Esophagus (tissue), 2 donors: ENCODE measurements at regions not wholly inside any gene's neighbourhood (a gene's known extent, or its start where the extent isn't known, plus 50 kb on each side); places are given as distances from the start of the nearest gene placed in this dataset.

ENCODE experiments used
- H3K27ac ChIP-seq, 2 donors: one replicate each; pipeline ENCODE4 v1.5.1; 2013; ENCODE audit warnings: low read depth in 2 of 2, mild to moderate bottlenecking in 2 of 2, inconsistent platforms in 1 of 2, low read length in 1 of 2, moderate library complexity in 1 of 2
- H3K27me3 ChIP-seq, 2 donors: one replicate each; pipeline ENCODE4 v1.6.1; 2013; ENCODE audit warnings: low read length in 2 of 2, control low read depth in 1 of 2, mild to moderate bottlenecking in 1 of 2; ENCODE audit not compliant: insufficient read depth in 2 of 2, control insufficient read depth in 1 of 2
- H3K36me3 ChIP-seq, 2 donors: one replicate each; pipeline ENCODE4 v1.6.1; 2013; ENCODE audit warnings: low read length in 1 of 2; ENCODE audit not compliant: control insufficient read depth in 2 of 2, insufficient read depth in 2 of 2
- H3K4me1 ChIP-seq, 2 donors: one replicate each; pipeline ENCODE4 v1.6.1; 2013; ENCODE audit warnings: low read length in 1 of 2; ENCODE audit not compliant: control insufficient read depth in 2 of 2, insufficient read depth in 2 of 2
- H3K4me3 ChIP-seq, 2 donors: one replicate each; pipeline ENCODE4 v1.5.1; 2013; ENCODE audit warnings: low read length in 2 of 2, mild to moderate bottlenecking in 2 of 2, low read depth in 1 of 2, moderate library complexity in 1 of 2
- H3K9me3 ChIP-seq, 2 donors: one replicate each; pipeline ENCODE4 v1.6.1; 2013; ENCODE audit warnings: mild to moderate bottlenecking in 2 of 2, low read depth in 1 of 2, low read length in 1 of 2, moderate library complexity in 1 of 2; ENCODE audit not compliant: control insufficient read depth in 2 of 2, insufficient read depth in 1 of 2
- WGBS, 2 donors: extraction: QIAGEN DNeasy Blood & Tissue Kit; methylation state at CpG; one replicate each; pipeline ENCODE4 v1.1.7; 2013; 5-methylcytosine and 5-hydroxymethylcytosine counted together
- donor health status: healthy with polysubstance abuse.
- donor health status: Bipolar disorder and iron deficiency.

DNA sequence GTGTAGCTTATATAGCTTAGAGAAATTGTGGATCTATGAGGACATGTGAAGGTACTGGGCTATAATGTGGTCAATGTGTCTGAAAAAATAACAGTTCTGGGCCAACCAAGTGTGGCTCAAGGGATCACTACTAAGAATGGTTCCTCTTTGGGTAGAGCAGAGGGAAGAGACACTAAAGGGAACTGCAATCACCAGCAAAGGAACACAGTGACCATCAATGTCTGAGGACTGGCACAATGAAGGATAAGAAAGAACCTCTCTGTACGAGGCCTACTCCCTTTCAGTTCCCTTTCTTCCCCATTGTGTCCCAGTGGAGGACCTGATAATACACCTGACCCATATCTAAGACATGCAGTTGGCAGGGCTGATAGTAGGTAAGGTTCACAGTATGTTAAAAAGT, 89.9 kb upstream of the JAK1 start:
- H3K27me3 ChIP-seq, result no peaks in the 10 kb centered on the region
- no peak overlapping the region for H3K27ac ChIP-seq
- H3K9me3 ChIP-seq, result no peaks in the 10 kb centered on the region
- no peak overlapping the region for H3K4me3 ChIP-seq
- no peaks in the 10 kb centered on the region for H3K4me1 ChIP-seq
- peaks cover 0 to 11% of the 10 kb centered on the region in 2 donors for H3K36me3 ChIP-seq
- 79 to 80% methylated on average over 1 of the region's 1 CpG for WGBS, 2 donors

DNA sequence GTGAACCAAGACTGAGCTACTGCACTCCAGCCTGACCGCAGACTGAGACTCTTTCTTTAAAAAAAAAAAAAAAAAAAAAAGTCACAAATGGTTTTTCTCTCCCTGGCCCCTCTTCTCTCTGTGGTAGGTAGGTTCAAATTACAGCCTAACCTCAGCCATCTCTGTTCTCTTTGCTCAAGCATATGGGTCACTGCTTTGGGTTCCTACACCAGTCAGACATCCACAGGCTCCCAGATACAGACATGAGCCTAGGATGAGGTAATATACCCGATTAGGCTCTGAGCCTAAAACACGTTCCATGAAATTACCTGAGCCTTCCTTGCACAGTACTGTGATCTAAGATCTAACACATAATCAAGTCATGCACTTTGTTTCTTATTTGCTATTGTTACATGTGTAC, 90.5 kb upstream of the JAK1 start:
- H3K4me3 ChIP-seq, result no peak overlapping the region
- no peaks in the 10 kb centered on the region for H3K27me3 ChIP-seq
- H3K9me3 ChIP-seq, result no peaks in the 10 kb centered on the region
- no peak overlapping the region for H3K27ac ChIP-seq
- peaks cover 0 to 11% of the 10 kb centered on the region in 2 donors for H3K36me3 ChIP-seq
- no peaks in the 10 kb centered on the region for H3K4me1 ChIP-seq
- WGBS, 2 donors, result 76 to 87% methylated on average over 3 of the region's 3 CpGs

DNA sequence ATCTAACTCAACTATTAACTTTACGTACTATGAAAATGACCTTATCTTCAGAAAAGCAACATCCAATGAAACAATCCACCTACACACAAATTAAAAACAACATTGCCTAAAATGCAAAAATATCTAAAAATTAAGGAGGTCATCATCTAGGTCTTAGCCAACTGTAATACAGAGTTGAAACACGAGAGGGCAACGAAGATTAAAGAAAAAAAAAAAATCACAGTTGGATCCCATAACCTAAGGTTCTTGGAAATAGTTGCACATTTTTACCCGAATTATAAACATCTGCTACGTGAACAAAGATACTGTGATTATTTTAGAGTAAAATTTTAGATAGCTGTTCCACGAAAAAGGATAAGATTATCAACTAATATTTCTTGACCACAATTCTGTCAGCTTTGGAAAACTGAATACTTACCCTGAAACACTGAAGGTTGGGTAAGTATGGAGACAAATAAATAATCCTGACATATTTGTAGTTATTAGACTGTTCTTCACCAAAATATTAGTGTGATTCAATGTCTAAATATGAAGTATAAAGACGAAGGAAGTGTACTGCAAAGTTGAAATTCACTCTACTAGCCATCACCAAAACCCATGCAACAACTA, 88.0 kb upstream of the AK4 start:
- Histone ChIP-seq H3K4me3 (no peak overlapping the region), H3K9me3 (no peaks in the 10 kb centered on the region), H3K27me3 (no peaks in the 10 kb centered on the region), H3K4me1 (no peaks in the 10 kb centered on the region), H3K27ac (no peak overlapping the region), H3K36me3 (peaks cover 0 to 11% of the 10 kb centered on the region in 2 donors)
- 20 to 26% methylated on average over 7 of the region's 7 CpGs for WGBS, 2 donors

DNA sequence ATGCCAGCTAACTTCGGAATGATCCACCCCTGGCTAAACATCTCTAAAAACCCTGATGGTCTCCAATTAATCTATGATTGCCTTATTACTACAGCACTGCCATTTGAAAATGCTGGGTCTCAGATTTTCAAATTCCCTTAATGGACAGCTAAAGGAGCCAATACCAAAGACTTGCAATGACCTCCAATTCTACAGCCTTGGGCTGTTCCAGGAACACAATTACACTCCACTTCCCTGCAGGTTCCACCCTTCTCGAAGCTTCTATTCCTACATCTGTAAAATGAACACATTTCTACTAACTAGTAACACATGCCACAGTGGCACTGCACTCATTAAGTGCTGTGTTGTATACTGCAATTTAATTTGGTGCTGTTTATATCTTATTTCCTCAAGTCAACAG, 85.7 kb upstream of the AK4 start:
- Histone ChIP-seq H3K27me3 (no peaks in the 10 kb centered on the region), H3K27ac (no peak overlapping the region)
- WGBS, 2 donors, result 68 to 80% methylated on average over 2 of the region's 2 CpGs

DNA sequence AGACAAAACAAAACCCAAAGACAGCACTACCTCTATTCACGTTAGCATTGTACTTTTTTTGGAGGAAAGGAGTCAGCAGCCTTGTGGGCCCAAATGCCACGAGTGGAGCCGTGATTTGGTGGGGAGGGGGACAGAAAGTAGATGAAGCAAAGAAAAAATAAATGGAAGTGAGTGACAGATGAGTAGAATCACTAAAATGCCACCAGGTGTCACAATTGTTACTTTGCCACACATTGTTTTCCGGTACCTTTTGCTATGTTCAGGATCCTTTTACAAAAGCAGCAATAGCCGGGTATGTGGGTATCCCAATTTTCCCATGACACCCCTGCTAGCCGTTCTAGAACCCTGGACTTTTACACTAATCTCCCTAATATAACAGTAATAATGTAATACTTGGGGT, 85.0 kb upstream of the AK4 start:
- Histone ChIP-seq H3K36me3 (peaks cover 0 to 3% of the 10 kb centered on the region in 2 donors), H3K27me3 (no peaks in the 10 kb centered on the region), H3K4me1 (no peaks in the 10 kb centered on the region), H3K27ac (no peak overlapping the region), H3K9me3 (no peaks in the 10 kb centered on the region), H3K4me3 (no peak overlapping the region)
- 64 to 72% methylated on average over 6 of the region's 6 CpGs for WGBS, 2 donors

More for the DNA sequence above, 85.7 kb upstream of the AK4 start:
- Histone ChIP-seq H3K9me3 (no peaks in the 10 kb centered on the region), H3K4me3 (no peak overlapping the region), H3K36me3 (peaks cover 0 to 3% of the 10 kb centered on the region in 2 donors), H3K4me1 (no peaks in the 10 kb centered on the region)

DNA sequence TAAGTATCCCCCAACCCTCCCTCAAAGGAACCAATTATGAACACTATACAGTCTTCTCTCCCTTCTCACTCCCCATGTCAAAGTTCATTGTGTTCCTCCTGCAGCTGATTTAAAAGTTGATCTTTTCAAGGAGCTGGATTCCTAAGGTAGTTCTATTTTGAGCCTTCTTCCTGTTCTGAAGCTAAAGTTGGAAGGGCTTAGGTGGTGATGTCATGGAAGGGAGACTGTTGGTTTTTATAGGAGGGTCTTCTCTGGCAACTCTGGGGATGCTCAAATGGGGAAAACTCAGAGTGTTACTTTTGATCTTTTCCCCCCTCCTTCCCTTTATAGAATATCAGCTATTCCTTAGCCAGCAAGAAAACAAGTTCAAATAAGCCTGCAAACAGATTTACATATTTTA, 83.0 kb upstream of the AK4 start:
- Histone ChIP-seq H3K9me3 (no peaks in the 10 kb centered on the region), H3K4me3 (peak overlapping the region in 1 of 2 donors; percentile 80), H3K4me1 (no peaks in the 10 kb centered on the region), H3K36me3 (no peaks in the 10 kb centered on the region), H3K27ac (peak overlapping the region in 1 of 2 donors; percentile 39), H3K27me3 (no peaks in the 10 kb centered on the region)

DNA sequence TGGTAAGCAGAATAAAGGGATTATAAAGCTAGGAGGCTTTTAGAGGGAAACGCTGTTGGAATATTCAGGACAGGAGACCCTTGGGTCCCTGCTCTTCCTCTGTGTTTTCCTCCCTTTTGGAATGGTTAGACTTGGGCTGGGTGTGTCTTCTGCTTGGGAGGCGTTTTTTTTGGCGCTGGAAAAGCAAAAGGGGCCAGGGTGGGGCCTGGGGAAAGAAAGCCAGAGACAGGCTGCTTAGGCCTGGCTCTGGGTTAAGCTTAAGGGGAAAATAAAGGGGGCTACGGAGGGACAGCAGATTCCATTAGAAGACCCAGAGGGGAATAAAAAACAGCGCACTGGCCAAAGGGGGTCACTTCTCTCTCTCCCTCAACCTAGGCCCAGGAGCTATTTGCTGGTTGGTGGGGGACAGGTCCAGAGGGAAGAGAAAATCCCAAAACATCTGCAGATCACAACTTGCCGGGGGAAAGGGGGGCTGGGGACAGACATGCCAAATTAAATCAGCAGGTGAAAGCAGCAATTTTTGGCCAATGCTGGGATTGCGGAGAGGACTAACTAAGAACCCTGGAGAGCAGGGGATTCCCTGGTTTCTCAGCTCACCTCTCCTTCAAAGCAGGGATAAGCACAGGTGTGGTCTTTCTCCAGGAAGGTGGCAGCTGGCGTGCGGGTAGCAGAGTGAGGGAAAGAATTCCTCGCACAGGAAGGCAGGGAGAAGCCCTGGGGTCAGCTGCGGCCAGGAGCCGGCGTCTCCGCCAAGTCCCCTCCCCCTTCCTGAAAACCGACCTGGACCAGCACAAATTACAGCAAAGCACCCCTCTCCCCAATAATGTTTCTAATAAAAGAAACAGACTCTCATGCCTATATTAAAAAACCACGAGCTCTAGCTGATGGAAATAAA, 82.2 kb upstream of the AK4 start:
- H3K36me3 ChIP-seq, result no peaks in the 10 kb centered on the region
- H3K27ac ChIP-seq, result peak overlapping the region; percentile 68 to 98
- no peaks in the 10 kb centered on the region for H3K4me1 ChIP-seq
- 15 to 17% methylated on average over 16 of the region's 16 CpGs for WGBS, 2 donors
- peak overlapping the region; percentile 71 to 80 for H3K4me3 ChIP-seq
- no peaks in the 10 kb centered on the region for H3K9me3 ChIP-seq
- no peaks in the 10 kb centered on the region for H3K27me3 ChIP-seq

DNA sequence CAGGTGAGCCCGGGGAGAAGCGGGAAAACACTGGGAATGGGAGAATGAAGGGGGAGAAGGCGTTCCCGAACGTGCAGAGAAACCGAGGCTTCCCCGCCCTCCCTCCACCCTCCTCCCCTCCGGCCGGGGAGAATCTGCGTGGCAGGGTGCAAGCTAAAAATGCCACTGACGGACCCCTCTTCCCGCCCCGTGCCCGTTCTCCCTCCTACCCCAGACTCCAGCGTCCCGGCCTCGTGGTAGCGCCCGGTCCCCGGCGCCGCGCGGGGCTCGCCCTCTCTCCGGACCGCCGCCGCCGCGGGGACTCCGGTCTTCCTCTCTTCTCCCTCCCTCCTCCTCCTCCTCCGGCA, 81.6 kb upstream of the AK4 start:
- Histone ChIP-seq H3K36me3 (no peaks in the 10 kb centered on the region), H3K9me3 (no peaks in the 10 kb centered on the region), H3K27ac (peak overlapping the region; percentile 95 to 98), H3K4me3 (peak overlapping the region; percentile 71 to 80), H3K27me3 (no peaks in the 10 kb centered on the region), H3K4me1 (no peaks in the 10 kb centered on the region)
- WGBS, 2 donors, result 1% methylated on average over 26 to 33 of the region's 33 CpGs

DNA sequence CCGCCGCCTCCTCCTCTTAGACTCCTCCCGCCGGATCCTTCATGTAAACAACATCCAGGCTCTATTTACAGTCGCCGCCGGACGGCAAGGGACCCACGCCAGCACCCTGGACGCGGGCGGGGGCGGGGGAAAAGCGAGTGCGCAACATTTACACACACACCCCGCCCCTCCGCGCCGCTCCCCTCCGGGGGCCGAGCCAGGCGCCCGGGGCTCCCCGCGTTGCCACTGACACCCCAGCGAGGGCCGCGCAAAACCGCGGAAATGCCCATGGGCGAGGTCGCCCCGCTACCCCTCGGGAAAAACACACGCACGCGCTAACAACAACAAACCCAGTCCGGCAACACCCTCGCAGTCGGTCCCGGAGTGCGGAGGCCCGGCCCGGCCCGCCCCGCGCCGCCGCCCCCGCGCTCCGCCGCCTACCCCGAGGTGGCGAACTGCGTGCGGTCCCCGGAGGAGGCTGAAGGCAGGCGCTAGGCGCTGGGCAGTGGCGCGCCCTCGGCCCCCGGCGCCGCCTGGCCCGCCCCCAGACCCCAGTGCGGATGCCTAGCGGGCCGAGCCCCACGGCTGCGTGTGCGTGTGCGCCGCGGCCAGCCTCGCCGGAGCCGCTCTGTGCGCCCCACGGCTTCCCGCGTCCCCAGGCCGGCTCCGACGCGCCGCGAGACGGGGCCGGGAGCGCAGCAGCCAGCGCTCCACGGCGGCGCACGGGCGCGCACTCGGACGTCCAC, 81.1 kb upstream of the AK4 start:
- no peaks in the 10 kb centered on the region for H3K9me3 ChIP-seq
- peak overlapping the region; percentile 71 to 80 for H3K4me3 ChIP-seq
- no peaks in the 10 kb centered on the region for H3K4me1 ChIP-seq
- H3K27me3 ChIP-seq, result no peaks in the 10 kb centered on the region
- peak overlapping the region; percentile 95 to 98 for H3K27ac ChIP-seq
- no peaks in the 10 kb centered on the region for H3K36me3 ChIP-seq
- 0% methylated on average over 63 to 101 of the region's 101 CpGs for WGBS, 2 donors
